ENCODE measurements at regions not wholly inside any gene's neighbourhood (a gene's known extent, or its start where the extent isn't known, plus 50 kb on each side); places are given as distances from the start of the nearest gene placed in this dataset.

DNA sequence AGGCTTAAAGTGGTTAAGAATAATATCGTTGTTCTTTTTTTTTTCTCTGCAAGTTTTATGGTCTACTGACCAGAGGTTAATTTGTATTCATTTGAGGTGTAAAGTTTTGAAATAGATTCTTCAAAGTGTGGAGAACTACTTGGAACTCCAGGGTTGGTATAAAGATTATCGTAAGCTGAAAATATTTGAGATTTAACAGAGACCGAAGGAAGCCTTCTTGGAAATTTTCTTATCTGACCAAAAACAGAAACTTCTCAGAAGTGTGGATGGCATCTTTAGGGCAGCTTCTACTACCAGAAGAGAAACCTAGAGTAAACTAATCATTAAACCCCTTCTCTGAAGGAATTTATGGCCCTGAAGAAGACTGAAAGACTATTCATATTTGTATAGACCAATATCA, 206.8 kb upstream of the MON1B start:
- POLR2A ChIA-PET, result no interaction called here
- no peak overlapping the region for H3K4me3 ChIP-seq (ENCODE audit: low read depth, low read length)
- DNase-seq (ENCODE audit: low read depth, low spot score), result no peak
- TF ChIP-seq, protein P1, sequence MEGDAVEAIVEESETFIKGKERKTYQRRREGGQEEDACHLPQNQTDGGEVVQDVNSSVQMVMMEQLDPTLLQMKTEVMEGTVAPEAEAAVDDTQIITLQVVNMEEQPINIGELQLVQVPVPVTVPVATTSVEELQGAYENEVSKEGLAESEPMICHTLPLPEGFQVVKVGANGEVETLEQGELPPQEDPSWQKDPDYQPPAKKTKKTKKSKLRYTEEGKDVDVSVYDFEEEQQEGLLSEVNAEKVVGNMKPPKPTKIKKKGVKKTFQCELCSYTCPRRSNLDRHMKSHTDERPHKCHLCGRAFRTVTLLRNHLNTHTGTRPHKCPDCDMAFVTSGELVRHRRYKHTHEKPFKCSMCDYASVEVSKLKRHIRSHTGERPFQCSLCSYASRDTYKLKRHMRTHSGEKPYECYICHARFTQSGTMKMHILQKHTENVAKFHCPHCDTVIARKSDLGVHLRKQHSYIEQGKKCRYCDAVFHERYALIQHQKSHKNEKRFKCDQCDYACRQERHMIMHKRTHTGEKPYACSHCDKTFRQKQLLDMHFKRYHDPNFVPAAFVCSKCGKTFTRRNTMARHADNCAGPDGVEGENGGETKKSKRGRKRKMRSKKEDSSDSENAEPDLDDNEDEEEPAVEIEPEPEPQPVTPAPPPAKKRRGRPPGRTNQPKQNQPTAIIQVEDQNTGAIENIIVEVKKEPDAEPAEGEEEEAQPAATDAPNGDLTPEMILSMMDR (IDR thresholded peaks at IDR 0.05; ENCODE audit: insufficient read depth, low read length, missing control alignments), result no peak
- CTCF ChIA-PET, result no interaction called here

DNA sequence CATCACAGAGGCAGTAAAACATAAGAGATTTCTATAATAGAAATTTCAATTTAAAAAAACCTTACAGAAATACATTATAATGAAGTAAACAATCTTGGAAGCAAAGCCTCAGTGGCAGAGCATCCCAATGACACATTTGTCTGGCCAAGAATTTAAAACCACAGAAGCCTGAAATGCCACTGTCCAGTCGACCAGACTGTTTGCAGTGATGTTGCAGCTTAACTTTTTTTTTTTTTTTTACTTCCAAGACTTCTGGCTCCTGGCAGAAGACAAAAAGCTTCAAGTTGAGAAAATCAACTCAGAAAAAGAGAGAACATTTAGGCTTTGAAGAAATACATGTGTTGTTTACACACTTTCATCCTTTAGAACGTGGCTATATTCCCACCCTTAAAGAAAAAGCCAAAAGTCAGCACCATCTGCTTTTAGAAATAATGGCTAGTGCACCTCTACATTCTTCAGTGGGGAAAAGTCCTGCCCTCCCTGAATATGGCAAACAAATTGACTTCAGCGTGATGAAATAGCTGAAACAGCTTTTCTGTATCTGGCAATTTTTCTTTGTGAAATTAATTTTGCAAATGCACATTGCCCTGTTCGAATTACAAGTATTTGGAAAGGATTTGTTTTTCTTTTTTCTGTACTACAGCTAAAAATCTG, 205.5 kb upstream of the MON1B start:
- POLR2A ChIA-PET, result no interaction called here
- DNase-seq (ENCODE audit: low read depth, low spot score), result no peak
- no peak overlapping the region for H3K4me3 ChIP-seq (ENCODE audit: low read depth, low read length)
- CTCF ChIA-PET, result no interaction called here
- TF ChIP-seq, protein P1 (IDR thresholded peaks at IDR 0.05; ENCODE audit: insufficient read depth, low read length, missing control alignments), result no peak

DNA sequence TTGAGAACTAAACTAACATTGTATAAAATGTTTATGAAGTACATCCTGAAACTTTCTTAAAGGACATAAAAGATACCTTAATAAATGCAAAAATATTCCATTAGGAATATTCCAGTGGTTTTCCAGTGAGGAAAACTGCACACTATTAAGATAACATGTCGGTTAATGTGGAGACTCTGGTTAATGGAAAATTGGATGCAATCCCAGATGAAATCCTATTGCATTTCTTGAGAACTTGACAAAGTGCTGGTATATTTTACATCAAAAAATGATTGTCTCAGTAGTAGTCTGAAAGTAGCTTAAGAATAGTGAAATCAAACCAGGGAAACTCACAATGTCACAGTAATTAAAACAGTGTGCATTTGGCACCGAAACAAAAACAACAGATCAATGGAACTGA, 202.5 kb upstream of the MON1B start:
- DNase-seq (ENCODE audit: low read depth, low spot score), result no peak
- CTCF ChIA-PET, result no interaction called here
- TF ChIP-seq, protein P1 (IDR thresholded peaks at IDR 0.05; ENCODE audit: insufficient read depth, low read length, missing control alignments), result no peak
- no peak overlapping the region for H3K4me3 ChIP-seq (ENCODE audit: low read depth, low read length)
- POLR2A ChIA-PET, result no interaction called here

DNA sequence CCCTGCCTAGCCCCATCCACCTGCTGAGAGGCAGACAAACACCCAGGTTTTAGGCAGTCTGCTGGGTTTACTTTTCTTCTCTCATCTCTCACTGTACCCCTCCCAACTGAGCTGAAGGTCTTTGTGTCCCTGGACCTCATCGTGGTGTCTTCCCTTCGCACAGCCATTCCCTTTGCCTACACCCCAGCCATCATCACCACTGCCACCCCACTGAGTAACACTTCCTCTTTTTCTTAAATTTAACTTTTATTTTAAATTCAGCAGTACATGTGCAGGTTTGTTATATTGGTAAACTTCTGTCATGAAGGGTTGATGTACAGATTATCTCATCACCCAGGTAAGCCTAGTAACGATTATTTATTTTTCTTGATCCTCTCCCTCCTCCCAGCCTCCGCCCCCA, 188.3 kb upstream of the MON1B start:
- POLR2A ChIA-PET, result no interaction called here
- TF ChIP-seq, protein P1 (IDR thresholded peaks at IDR 0.05; ENCODE audit: insufficient read depth, low read length, missing control alignments), result no peak
- CTCF ChIA-PET, result no interaction called here
- DNase-seq (ENCODE audit: low read depth, low spot score), result no peak
- no peak overlapping the region for H3K4me3 ChIP-seq (ENCODE audit: low read depth, low read length)

DNA sequence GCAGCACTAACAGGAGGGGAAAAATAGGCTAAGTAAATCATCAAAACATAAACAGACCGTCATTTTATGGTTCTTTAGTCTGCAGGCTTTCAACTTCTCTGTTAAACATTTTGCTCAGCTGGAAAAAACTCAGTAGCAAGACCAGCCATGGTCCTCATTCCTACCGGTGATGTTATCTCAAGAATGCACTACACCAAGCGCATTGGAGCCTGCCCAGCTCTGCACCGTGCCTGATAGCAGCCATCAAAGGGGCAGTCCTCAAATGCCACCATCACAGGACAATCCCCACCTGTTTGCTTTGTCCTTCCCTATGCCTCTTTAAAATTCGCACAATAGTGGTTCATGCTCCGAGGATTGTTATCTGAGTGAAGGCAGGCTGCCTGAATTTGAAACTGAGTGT, 181.5 kb upstream of the MON1B start:
- no peak overlapping the region for H3K4me3 ChIP-seq (ENCODE audit: low read depth, low read length)
- TF ChIP-seq, protein P1 (IDR thresholded peaks at IDR 0.05; ENCODE audit: insufficient read depth, low read length, missing control alignments), result no peak
- ChIA-PET POLR2A (no interaction called here), CTCF (no interaction called here)
- DNase-seq (ENCODE audit: low read depth, low spot score), result no peak

DNA sequence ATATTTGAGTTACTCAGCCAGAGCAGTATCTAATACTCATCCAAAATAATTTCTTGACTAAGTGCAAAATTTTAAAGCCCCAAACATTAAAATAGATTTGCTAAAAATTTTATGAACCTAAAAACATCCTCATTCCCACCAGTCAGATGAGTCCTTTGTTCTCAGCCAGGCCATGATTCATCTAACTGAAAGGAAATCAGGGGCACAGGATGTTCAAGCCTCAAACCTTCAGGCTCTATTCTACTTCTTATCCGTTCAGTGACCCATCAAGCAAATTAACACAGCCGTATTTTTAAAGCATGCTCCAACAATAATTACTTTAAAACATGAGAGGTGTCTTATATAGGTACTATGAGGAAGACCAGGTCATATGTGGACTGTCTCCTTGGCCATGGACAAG, 176.5 kb upstream of the MON1B start:
- TF ChIP-seq, protein P1 (IDR thresholded peaks at IDR 0.05; ENCODE audit: insufficient read depth, low read length, missing control alignments), result no peak
- no peak overlapping the region for H3K4me3 ChIP-seq (ENCODE audit: low read depth, low read length)
- DNase-seq (ENCODE audit: low read depth, low spot score), result no peak
- ChIA-PET CTCF (no interaction called here), POLR2A (no interaction called here)
